H9 (cell line): ENCODE measurements at regions not wholly inside any gene's neighbourhood (a gene's known extent, or its start where the extent isn't known, plus 50 kb on each side); places are given as distances from the start of the nearest gene placed in this dataset.
"Not testable (repeated sequence)": the region's sequence is repeated elsewhere in the genome, so short reads cannot be mapped to it uniquely, and the experiment has no call there.

ENCODE experiments used
- DNase-seq: peaks from one replicate; pipeline ENCODE4 v3.0.0-alpha.2; 2017
- H2AFZ ChIP-seq: one replicate; pipeline ENCODE4 v1.6.1; 2013; ENCODE audit warnings: mild to moderate bottlenecking, low read length, control low read depth, moderate library complexity
- H2AK5ac ChIP-seq: 2 replicates; pipeline ENCODE4 v1.6.1; 2013; ENCODE audit warnings: low read length, control low read depth, mixed read lengths; ENCODE audit not compliant: insufficient read length
- H2BK120ac ChIP-seq: one replicate; pipeline ENCODE4 v1.6.1; 2013; ENCODE audit warnings: low read depth, mild to moderate bottlenecking, low read length, control low read depth, inconsistent platforms; ENCODE audit not compliant: poor library complexity, severe bottlenecking
- H2BK12ac ChIP-seq: 2 replicates; pipeline ENCODE4 v1.6.1; 2013; ENCODE audit warnings: low read length, control low read depth, mixed read lengths, low read depth; ENCODE audit not compliant: insufficient read length
- H2BK15ac ChIP-seq: 2 replicates; pipeline ENCODE4 v1.6.1; 2013; ENCODE audit warnings: low read depth, low read length, control low read depth
- H2BK20ac ChIP-seq: one replicate; pipeline ENCODE4 v1.6.1; 2013; ENCODE audit warnings: low read depth, mild to moderate bottlenecking, low read length, control low read depth, inconsistent platforms; ENCODE audit not compliant: poor library complexity, severe bottlenecking
- H2BK5ac ChIP-seq: 2 replicates; pipeline ENCODE4 v1.6.1; 2013; ENCODE audit warnings: low read length, control low read depth, mixed read lengths; ENCODE audit not compliant: insufficient read length
- H3K14ac ChIP-seq: 2 replicates; pipeline ENCODE4 v1.6.1; 2013; ENCODE audit warnings: low read length, control low read depth; ENCODE audit not compliant: insufficient read depth
- H3K18ac ChIP-seq: 2 replicates; pipeline ENCODE4 v1.6.1; 2013; ENCODE audit warnings: low read depth, mild to moderate bottlenecking, mixed read lengths, low read length, control low read depth; ENCODE audit not compliant: insufficient read length
- H3K23ac ChIP-seq: 2 replicates; pipeline ENCODE4 v1.6.1; 2013; ENCODE audit warnings: low read length, control low read depth, mixed read lengths, low read depth; ENCODE audit not compliant: insufficient read length
- H3K23me2 ChIP-seq: 2 replicates; pipeline ENCODE4 v1.6.1; 2013; ENCODE audit warnings: low read depth, mild to moderate bottlenecking, mixed read lengths, low read length, control low read depth; ENCODE audit not compliant: insufficient read length, poor library complexity, severe bottlenecking
- H3K27ac ChIP-seq: 2 replicates; pipeline ENCODE4 v1.5.1; 2013; ENCODE audit warnings: low read length, control low read depth, mixed read lengths, low read depth; ENCODE audit not compliant: insufficient read length
- H3K27me3 ChIP-seq: 2 replicates; pipeline ENCODE4 v1.6.1; 2013; ENCODE audit warnings: low read length, control low read depth, inconsistent platforms; ENCODE audit not compliant: insufficient read depth
- H3K4ac ChIP-seq: 2 replicates; pipeline ENCODE4 v1.6.1; 2013; ENCODE audit warnings: low read depth, mild to moderate bottlenecking, control low read depth, inconsistent platforms, low read length, moderate library complexity
- H3K4me1 ChIP-seq: 2 replicates; pipeline ENCODE4 v1.6.1; 2013; ENCODE audit warnings: low read length, control low read depth, inconsistent platforms; ENCODE audit not compliant: insufficient read depth
- H3K4me2 ChIP-seq: 2 replicates; pipeline ENCODE4 v1.6.1; 2013; ENCODE audit warnings: low read length, control low read depth, mixed read lengths; ENCODE audit not compliant: insufficient read length, insufficient read depth
- H3K56ac ChIP-seq: 2 replicates; pipeline ENCODE4 v1.6.1; 2013; ENCODE audit warnings: low read depth, mild to moderate bottlenecking, mixed read lengths, low read length, control low read depth; ENCODE audit not compliant: insufficient read length
- H3K79me1 ChIP-seq: 2 replicates; pipeline ENCODE4 v1.6.1; 2013; ENCODE audit warnings: low read depth, mild to moderate bottlenecking, moderate library complexity, low read length, control low read depth, inconsistent platforms; ENCODE audit not compliant: insufficient read depth, poor library complexity, severe bottlenecking
- H3K79me2 ChIP-seq: 2 replicates; pipeline ENCODE4 v1.6.1; 2013; ENCODE audit warnings: low read length, control low read depth, inconsistent platforms; ENCODE audit not compliant: insufficient read depth
- H3K9ac ChIP-seq: 2 replicates; pipeline ENCODE4 v1.6.1; 2013; ENCODE audit warnings: low read length, control low read depth, mixed read lengths; ENCODE audit not compliant: insufficient read length; ENCODE audit errors: extremely low read depth
- H3K9me3 ChIP-seq: one replicate; pipeline ENCODE4 v1.6.1; 2013; ENCODE audit warnings: low read depth, low read length, inconsistent platforms; ENCODE audit not compliant: control insufficient read depth
- H3T11ph ChIP-seq: one replicate; pipeline ENCODE4 v1.6.1; 2013; ENCODE audit warnings: mild to moderate bottlenecking, low read length, control low read depth, inconsistent platforms
- H4K20me1 ChIP-seq: one replicate; pipeline ENCODE4 v1.6.1; 2013; ENCODE audit not compliant: control insufficient read depth, insufficient read length, insufficient read depth
- H4K5ac ChIP-seq: 2 replicates; pipeline ENCODE4 v1.6.1; 2013; ENCODE audit warnings: low read depth, mild to moderate bottlenecking, mixed read lengths, low read length, control low read depth; ENCODE audit not compliant: insufficient read length
- H4K8ac ChIP-seq: replicated peaks from 2 replicates; pipeline ENCODE4 v1.6.1; 2013; ENCODE audit warnings: low read length, control low read depth, mixed read lengths, low read depth; ENCODE audit not compliant: insufficient read length
- H4K91ac ChIP-seq: 2 replicates; pipeline ENCODE4 v1.6.1; 2013; ENCODE audit warnings: low read depth, mild to moderate bottlenecking, moderate library complexity, mixed read lengths, low read length, control low read depth; ENCODE audit not compliant: insufficient read length
- H3K27ac Mint-ChIP-seq, 3 experiments: 2 replicates in 2 of 3; 3 replicates in 1 of 3; pipeline ENCODE4 v1.8.0; 2020 to 2021; ENCODE audit warnings: mixed read lengths in 3 of 3, mild to moderate bottlenecking in 1 of 3, moderate library complexity in 1 of 3
- H3K27me3 Mint-ChIP-seq: 2 replicates; pipeline ENCODE4 v1.8.0; 2021; ENCODE audit warnings: low read depth, mild to moderate bottlenecking, moderate library complexity, mixed read lengths
- H3K36me3 Mint-ChIP-seq, 3 experiments: 2 replicates in 2 of 3; 3 replicates in 1 of 3; pipeline ENCODE4 v1.8.0; 2020 to 2021; ENCODE audit warnings: low read depth in 3 of 3, mixed read lengths in 3 of 3; ENCODE audit not compliant: insufficient read depth in 1 of 3
- H3K4me1 Mint-ChIP-seq, 2 experiments: 2 replicates each; pipeline ENCODE4 v1.8.0; 2020; ENCODE audit warnings: mixed read lengths in 2 of 2
- H3K4me3 Mint-ChIP-seq, 2 experiments: 2 replicates in 1 of 2; 3 replicates in 1 of 2; pipeline ENCODE4 v1.8.0; 2020 to 2021; ENCODE audit warnings: mild to moderate bottlenecking in 2 of 2, mixed read lengths in 2 of 2, moderate library complexity in 1 of 2
- H3K9me3 Mint-ChIP-seq, 2 experiments: 2 replicates in 1 of 2; 3 replicates in 1 of 2; pipeline ENCODE4 v1.8.0; 2020; ENCODE audit warnings: mild to moderate bottlenecking in 2 of 2, mixed read lengths in 2 of 2, moderate library complexity in 1 of 2
- WGBS: extraction: QIAGEN DNeasy Blood & Tissue Kit; methylation state at CpG from one replicate; pipeline ENCODE4 v1.1.7; 2013; ENCODE audit warnings: missing lambda C conversion rate, low lambda C conversion rate, mixed read lengths; ENCODE audit not compliant: insufficient read length; ENCODE audit errors: extremely low coverage; 5-methylcytosine and 5-hydroxymethylcytosine counted together
- TF ChIP-seq, protein P1 (sequence below): fragments of 200-600 bp; sonication (generic); conservative IDR thresholded peaks from 3 replicates; pipeline ENCODE4 v1.8.0; 2021; ENCODE audit warnings: antibody characterized with exemption, mild to moderate bottlenecking

DNA sequence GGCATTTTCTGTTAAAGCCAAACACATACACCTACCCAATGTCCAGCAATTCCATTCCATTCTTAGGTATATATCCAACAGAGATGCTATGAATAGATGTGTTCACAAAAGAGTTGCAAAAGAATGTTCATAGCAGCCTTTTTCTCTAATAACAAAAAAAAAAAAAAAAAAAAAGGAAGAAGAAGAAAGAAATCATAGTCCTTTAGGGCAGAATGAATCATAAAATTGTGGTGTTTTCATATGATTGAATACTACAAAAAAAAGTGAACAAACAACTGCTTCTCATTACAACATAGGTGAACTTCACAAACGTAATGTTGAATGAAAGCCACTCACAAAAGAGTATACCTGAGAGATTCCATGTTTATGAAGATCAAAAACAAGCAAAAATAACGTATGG lies 66.8 kb upstream of the GRK3 start:
- H3K79me1 ChIP-seq, result no peaks in the 10 kb centered on the region
- H2AFZ ChIP-seq, result no peak overlapping the region
- no peak overlapping the region for H3K56ac ChIP-seq

DNA sequence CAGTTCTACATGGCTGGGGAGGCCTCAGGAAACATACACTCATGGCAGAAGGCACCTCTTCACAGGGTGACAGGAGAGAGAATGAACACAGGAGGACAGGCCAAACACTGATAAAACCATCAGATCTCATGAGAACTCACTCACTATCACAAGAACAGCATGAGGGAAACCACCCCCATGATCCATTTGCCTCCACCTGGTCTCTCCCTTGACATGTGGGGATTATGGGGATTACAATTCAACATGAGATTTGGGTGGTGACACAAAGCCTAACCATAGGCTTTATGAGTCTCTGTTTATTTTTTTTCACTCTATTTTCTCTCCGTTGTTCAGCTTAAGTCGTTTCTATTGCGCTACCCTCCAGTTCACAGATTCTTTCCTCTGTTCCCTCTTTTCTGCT lies 63.8 kb upstream of the GRK3 start:
- not testable (repeated sequence) for H3K23ac ChIP-seq, H3K14ac ChIP-seq, H3K79me2 ChIP-seq, H3K9ac ChIP-seq, H4K91ac ChIP-seq, H3K9me3 ChIP-seq, H3K4me3 Mint-ChIP-seq, H3K23me2 ChIP-seq, H3K9me3 Mint-ChIP-seq, DNase-seq, H3K27me3 ChIP-seq, H2BK5ac ChIP-seq, H2BK20ac ChIP-seq, H4K5ac ChIP-seq, H4K20me1 ChIP-seq, H3T11ph ChIP-seq, H3K27ac ChIP-seq, H3K4ac ChIP-seq, H3K27ac Mint-ChIP-seq, H3K4me1 ChIP-seq, H2AK5ac ChIP-seq, H2BK120ac ChIP-seq, H3K4me2 ChIP-seq, H3K79me1 ChIP-seq, H3K27me3 Mint-ChIP-seq, H3K18ac ChIP-seq, H4K8ac ChIP-seq, H3K4me1 Mint-ChIP-seq, H3K36me3 Mint-ChIP-seq, H2BK15ac ChIP-seq, H2AFZ ChIP-seq, H3K56ac ChIP-seq, H2BK12ac ChIP-seq
- WGBS, result no CpG with 5 or more reads among the region's 3 CpGs

More for the DNA sequence above, 66.8 kb upstream of the GRK3 start:
- Histone ChIP-seq H2BK15ac (no peak overlapping the region), H3K79me2 (no peaks in the 10 kb centered on the region), H2BK12ac (no peak overlapping the region), H3K9ac (no peak overlapping the region), H3K23me2 (no peaks in the 10 kb centered on the region), H3T11ph (no peak overlapping the region), H2BK5ac (no peak overlapping the region), H2AK5ac (no peak overlapping the region), H4K8ac (no peak overlapping the region), H3K9me3 (no peaks in the 10 kb centered on the region), H2BK120ac (no peak overlapping the region), H3K18ac (no peak overlapping the region), H3K27ac (no peak overlapping the region), H4K91ac (no peak overlapping the region), H4K20me1 (no peaks in the 10 kb centered on the region), H3K14ac (no peak overlapping the region), H4K5ac (no peak overlapping the region), H3K4ac (no peak overlapping the region), H2BK20ac (no peak overlapping the region), H3K4me1 (no peaks in the 10 kb centered on the region), H3K4me2 (no peak overlapping the region), H3K27me3 (no peaks in the 10 kb centered on the region), H3K23ac (no peak overlapping the region)
- no peaks in the 10 kb centered on the region; a peak in 1 of 7 replicates for H3K36me3 Mint-ChIP-seq
- peaks cover 17 to 20% of the 10 kb centered on the region in 2 experiments for H3K4me1 Mint-ChIP-seq
- H3K4me3 Mint-ChIP-seq, result no peak overlapping the region
- TF ChIP-seq, protein P1, sequence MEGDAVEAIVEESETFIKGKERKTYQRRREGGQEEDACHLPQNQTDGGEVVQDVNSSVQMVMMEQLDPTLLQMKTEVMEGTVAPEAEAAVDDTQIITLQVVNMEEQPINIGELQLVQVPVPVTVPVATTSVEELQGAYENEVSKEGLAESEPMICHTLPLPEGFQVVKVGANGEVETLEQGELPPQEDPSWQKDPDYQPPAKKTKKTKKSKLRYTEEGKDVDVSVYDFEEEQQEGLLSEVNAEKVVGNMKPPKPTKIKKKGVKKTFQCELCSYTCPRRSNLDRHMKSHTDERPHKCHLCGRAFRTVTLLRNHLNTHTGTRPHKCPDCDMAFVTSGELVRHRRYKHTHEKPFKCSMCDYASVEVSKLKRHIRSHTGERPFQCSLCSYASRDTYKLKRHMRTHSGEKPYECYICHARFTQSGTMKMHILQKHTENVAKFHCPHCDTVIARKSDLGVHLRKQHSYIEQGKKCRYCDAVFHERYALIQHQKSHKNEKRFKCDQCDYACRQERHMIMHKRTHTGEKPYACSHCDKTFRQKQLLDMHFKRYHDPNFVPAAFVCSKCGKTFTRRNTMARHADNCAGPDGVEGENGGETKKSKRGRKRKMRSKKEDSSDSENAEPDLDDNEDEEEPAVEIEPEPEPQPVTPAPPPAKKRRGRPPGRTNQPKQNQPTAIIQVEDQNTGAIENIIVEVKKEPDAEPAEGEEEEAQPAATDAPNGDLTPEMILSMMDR, result no peak
- no peaks in the 10 kb centered on the region for H3K9me3 Mint-ChIP-seq
- WGBS, result no CpG with 5 or more reads among the region's 2 CpGs
- no peaks in the 10 kb centered on the region; the same call in 1 of the 2 replicates for H3K27me3 Mint-ChIP-seq
- DNase-seq, result no peak
- H3K27ac Mint-ChIP-seq, result no peak overlapping the region
